ENCODE measurements at regions not wholly inside any gene's neighbourhood (a gene's known extent, or its start where the extent isn't known, plus 50 kb on each side); places are given as distances from the start of the nearest gene placed in this dataset.

- intact Hi-C loops (cut with DNase I), result no loop called here
- Histone ChIP-seq H3K4me3 (no peak overlapping the region), H3K27ac (no peak overlapping the region), H3K9me3 (no peaks in the 10 kb centered on the region), H3K27me3 (no peaks in the 10 kb centered on the region), H3K36me3 (no peaks in the 10 kb centered on the region), H3K4me1 (no peaks in the 10 kb centered on the region)
- 57 to 63% (median 58%) methylated on average over 3 of the region's 3 CpGs for WGBS, 4 donors
- DNase-seq (no peak), ATAC-seq (no peak)
- no peak for TF ChIP-seq POLR2A (IDR thresholded peaks at IDR 0.05)
- no peak for TF ChIP-seq CTCF (IDR thresholded peaks at IDR 0.05)
These were observed 1547.1 kb upstream of the PIK3C3 start for GRCh38 chr18:40407909-40408308.

GRCh38 chr18:40404284-40404683, 1550.8 kb upstream of the PIK3C3 start:
- Histone ChIP-seq H3K27me3 (no peaks in the 10 kb centered on the region), H3K4me1 (no peaks in the 10 kb centered on the region), H3K27ac (no peak overlapping the region), H3K4me3 (no peak overlapping the region), H3K36me3 (no peaks in the 10 kb centered on the region), H3K9me3 (no peaks in the 10 kb centered on the region)
- TF ChIP-seq POLR2A (IDR thresholded peaks at IDR 0.05) (no peak), CTCF (IDR thresholded peaks at IDR 0.05) (no peak)
- no peak for ATAC-seq
- 87 to 95% (median 91%) methylated on average over 1 of the region's 1 CpG for WGBS, 4 donors
- intact Hi-C loops (cut with DNase I), result no loop called here
- no peak for DNase-seq

GRCh38 chr18:40402052-40402451, 1553.0 kb upstream of the PIK3C3 start:
- DNase-seq, result no peak
- no peaks in the 10 kb centered on the region for H3K27me3 ChIP-seq
- no peaks in the 10 kb centered on the region for H3K9me3 ChIP-seq
- intact Hi-C loops (cut with DNase I), result loop anchor here in 1 of 10 donors (2.0 kb wide), 1 partner anchor 39 kb away; no protein-coding TSS in a partner anchor
- H3K4me3 ChIP-seq, result no peak overlapping the region
- TF ChIP-seq CTCF (IDR thresholded peaks at IDR 0.05), result no peak
- no peak for TF ChIP-seq POLR2A (IDR thresholded peaks at IDR 0.05)
- H3K27ac ChIP-seq, result no peak overlapping the region
- 46 to 71% (median 66%) methylated on average over 1 of the region's 1 CpG for WGBS, 4 donors
- H3K4me1 ChIP-seq, result no peaks in the 10 kb centered on the region
- no peak for ATAC-seq
- no peaks in the 10 kb centered on the region for H3K36me3 ChIP-seq

DNA sequence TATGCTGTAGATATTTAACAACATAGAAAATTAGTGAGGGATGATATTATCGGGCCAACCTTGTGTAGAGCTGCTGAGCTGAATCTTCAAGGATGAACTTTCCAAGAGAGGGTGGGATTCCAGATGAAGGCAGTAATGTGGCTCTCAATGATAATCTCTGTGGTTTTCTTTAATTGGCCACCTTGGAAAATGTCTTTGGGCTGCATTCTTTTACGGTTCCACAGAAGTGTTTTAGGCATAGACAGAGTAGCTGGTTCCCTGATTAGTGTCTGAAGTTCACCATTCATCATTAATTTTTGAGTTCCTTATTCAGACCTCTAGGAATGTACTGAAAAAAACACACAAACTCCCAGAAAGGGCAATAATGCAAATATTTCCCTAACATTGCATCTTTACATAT, 1566.9 kb upstream of the PIK3C3 start:
- Histone ChIP-seq H3K27me3 (no peaks in the 10 kb centered on the region), H3K4me3 (no peak overlapping the region), H3K4me1 (no peaks in the 10 kb centered on the region), H3K36me3 (no peaks in the 10 kb centered on the region), H3K9me3 (peaks cover 0 to 4% (median 0%) of the 10 kb centered on the region in 12 donors), H3K27ac (no peak overlapping the region)
- 80 to 95% (median 86%) methylated on average over 2 of the region's 2 CpGs for WGBS, 4 donors
- TF ChIP-seq CTCF (IDR thresholded peaks at IDR 0.05) (no peak), POLR2A (IDR thresholded peaks at IDR 0.05) (no peak)
- intact Hi-C loops (cut with DNase I), result no loop called here
- no peak for DNase-seq
- no peak for ATAC-seq
